Calu3 (cell line): ENCODE measurements at regions not wholly inside any gene's neighbourhood (a gene's known extent, or its start where the extent isn't known, plus 50 kb on each side); places are given as distances from the start of the nearest gene placed in this dataset.

Source experiments
- BruUV-seq: library from RNA; stranded (reverse); fragments of 400-500 nt; replicated peaks from 2 replicates; lab custom pipeline; 2021; lab: Mats Ljungman, UMichigan
- CTCF ChIA-PET: fragments of 300-600 bp; sonication (Branson Sonifier 250); formaldehyde crosslinking; loops from one replicate; lab custom pipeline; 2022; ENCODE audit warnings: antibody characterized with exemption; lab: Charles Lee
- DNase-seq: peaks from one replicate; pipeline ENCODE4 v3.0.0; 2022
- H3K27ac Mint-ChIP-seq: one replicate; pipeline ENCODE4 v1.8.0; 2022; ENCODE audit warnings: mixed read lengths; ENCODE audit not compliant: unreplicated experiment
- H3K27me3 Mint-ChIP-seq: one replicate; pipeline ENCODE4 v1.8.0; 2022; ENCODE audit warnings: mixed read lengths; ENCODE audit not compliant: unreplicated experiment
- H3K36me3 Mint-ChIP-seq: one replicate; pipeline ENCODE4 v1.8.0; 2022; ENCODE audit warnings: mild to moderate bottlenecking, moderate library complexity, mixed read lengths; ENCODE audit not compliant: insufficient read depth, unreplicated experiment
- H3K4me1 Mint-ChIP-seq: one replicate; pipeline ENCODE4 v1.8.0; 2022; ENCODE audit warnings: mild to moderate bottlenecking, low read depth, mixed read lengths; ENCODE audit not compliant: unreplicated experiment
- H3K4me3 Mint-ChIP-seq: one replicate; pipeline ENCODE4 v1.8.0; 2022; ENCODE audit warnings: mild to moderate bottlenecking, low read depth, moderate library complexity, mixed read lengths; ENCODE audit not compliant: unreplicated experiment
- H3K9me3 Mint-ChIP-seq: one replicate; pipeline ENCODE4 v1.8.0; 2022; ENCODE audit warnings: low read depth, mixed read lengths; ENCODE audit not compliant: unreplicated experiment
- CTCF ChIP-seq: fragments of 200-600 bp; IDR thresholded peaks from one replicate; pipeline ENCODE4 v1.8.0; 2022; ENCODE audit warnings: antibody characterized with exemption; ENCODE audit not compliant: unreplicated experiment
- intact Hi-C: fragments of 100-400 bp; cut with micrococcal nuclease; formaldehyde crosslinking; loops from one replicate; pipeline ENCODE4 v1.10.0; 2022; ENCODE audit not compliant: unreplicated experiment

GRCh38 chr16:56011808-56012481, 136.8 kb upstream of the CES5A start:
- H3K4me3 Mint-ChIP-seq: no peak overlapping the region
- peaks cover 89% of the 10 kb centered on the region for H3K27me3 Mint-ChIP-seq
- DNase-seq: no peak
- no peaks in the 10 kb centered on the region for H3K4me1 Mint-ChIP-seq
- H3K27ac Mint-ChIP-seq: no peak overlapping the region
- intact Hi-C loops: no loop called here
- H3K9me3 Mint-ChIP-seq: no peaks in the 10 kb centered on the region
- no peaks in the 10 kb centered on the region for H3K36me3 Mint-ChIP-seq
- BruUV-seq: no TSS peak
- no peak for TF ChIP-seq CTCF
- CTCF ChIA-PET: no interaction called here

- Mint-ChIP-seq H3K9me3 (no peaks in the 10 kb centered on the region), H3K27me3 (peaks cover 38% of the 10 kb centered on the region), H3K4me1 (no peaks in the 10 kb centered on the region), H3K27ac (no peak overlapping the region), H3K36me3 (no peaks in the 10 kb centered on the region), H3K4me3 (no peak overlapping the region)
- BruUV-seq: no TSS peak
- no peak for DNase-seq
- CTCF ChIA-PET: no interaction called here
- intact Hi-C loops: no loop called here
- no peak for TF ChIP-seq CTCF
Observed at GRCh38 chr16:56005958-56006357, 130.8 kb upstream of the CES5A start.

GRCh38 chr16:55999683-56000082, 124.5 kb upstream of the CES5A start:
- no peak overlapping the region for H3K27ac Mint-ChIP-seq
- H3K27me3 Mint-ChIP-seq: peaks cover 5% of the 10 kb centered on the region
- peaks cover 5% of the 10 kb centered on the region for H3K9me3 Mint-ChIP-seq
- intact Hi-C loops: no loop called here
- no TSS peak for BruUV-seq
- TF ChIP-seq CTCF: no peak
- no peak for DNase-seq
- H3K4me1 Mint-ChIP-seq: no peaks in the 10 kb centered on the region
- no peaks in the 10 kb centered on the region for H3K36me3 Mint-ChIP-seq
- H3K4me3 Mint-ChIP-seq: no peak overlapping the region
- CTCF ChIA-PET: no interaction called here

GRCh38 chr16:55993088-55993487, 117.9 kb upstream of the CES5A start:
- Mint-ChIP-seq H3K27me3 (peaks cover 15% of the 10 kb centered on the region), H3K9me3 (peaks cover 5% of the 10 kb centered on the region), H3K4me3 (no peak overlapping the region), H3K36me3 (no peaks in the 10 kb centered on the region), H3K27ac (no peak overlapping the region), H3K4me1 (no peaks in the 10 kb centered on the region)
- intact Hi-C loops: no loop called here
- BruUV-seq: no TSS peak
- DNase-seq: no peak
- TF ChIP-seq CTCF: no peak
- CTCF ChIA-PET: no interaction called here
